HG03354 (cell line): ENCODE measurements at regions not wholly inside any gene's neighbourhood (a gene's known extent, or its start where the extent isn't known, plus 50 kb on each side); places are given as distances from the start of the nearest gene placed in this dataset.

ENCODE experiments used
- ATAC-seq: cut with Tn5 transposase; IDR thresholded peaks from one replicate; pipeline ENCODE4 v1.9.1; 2021; ENCODE audit warnings: mild to moderate bottlenecking; ENCODE audit not compliant: unreplicated experiment, poor library complexity, severe bottlenecking

GRCh38 chr18:41216341-41217003, 738.6 kb upstream of the PIK3C3 start:
- ATAC-seq = no peak

DNA sequence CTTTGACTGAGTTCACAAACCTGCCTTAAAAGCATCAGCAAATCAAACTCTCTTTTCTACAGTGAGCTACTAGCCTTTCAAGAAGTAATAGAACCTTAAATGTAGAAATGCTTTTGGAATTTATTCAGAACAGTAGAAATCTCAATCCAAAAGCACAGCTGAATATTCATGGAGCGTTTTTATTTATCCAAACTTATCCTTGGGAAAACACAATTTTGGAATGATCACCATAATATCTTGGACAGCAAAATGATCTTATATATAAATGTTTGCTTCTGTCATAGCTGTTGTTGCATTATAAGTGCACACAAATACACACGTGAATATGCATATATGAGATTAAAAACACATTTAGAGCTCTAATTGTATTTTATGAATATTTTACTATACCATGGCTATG, 747.3 kb upstream of the PIK3C3 start:
- ATAC-seq = no peak

- no peak for ATAC-seq
Observed at GRCh38 chr18:41206341-41206830, 748.6 kb upstream of the PIK3C3 start.

DNA sequence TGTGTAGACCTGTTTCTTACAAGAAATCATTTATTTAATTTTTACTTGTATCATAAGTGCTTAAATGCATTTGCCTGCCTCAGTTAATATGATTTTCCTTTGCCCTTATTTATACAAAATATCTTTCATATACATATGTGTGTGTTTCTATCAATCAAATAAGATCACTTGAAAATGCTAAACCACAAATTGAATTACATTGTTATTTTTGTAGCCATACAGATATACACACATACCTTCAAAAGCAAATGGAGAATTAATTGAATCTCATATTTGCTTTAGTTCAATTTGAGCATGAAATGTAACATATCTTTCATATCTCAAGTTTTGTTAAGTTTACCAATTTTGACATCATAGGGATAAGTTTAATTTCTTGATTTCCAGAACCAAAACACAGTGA, 755.8 kb upstream of the PIK3C3 start:
- no peak for ATAC-seq

DNA sequence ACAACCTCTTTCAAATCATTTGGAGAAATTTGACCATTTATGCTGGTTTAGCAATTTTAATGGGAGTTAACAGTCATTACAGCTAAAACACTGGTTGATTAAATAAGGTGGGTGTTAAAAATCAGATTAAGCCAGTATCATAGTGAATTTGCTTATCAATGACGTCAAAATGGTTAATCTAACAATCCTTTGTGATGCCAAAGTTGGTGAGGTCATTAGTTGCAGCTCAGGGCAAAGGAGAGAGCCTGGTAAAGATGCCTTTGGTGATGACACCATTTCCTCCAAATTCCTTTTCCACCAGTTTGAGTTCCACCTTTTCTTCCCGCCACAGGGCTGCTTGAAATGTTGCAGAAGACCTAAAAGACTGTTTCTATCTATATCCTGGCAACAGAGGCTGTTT, 757.1 kb upstream of the PIK3C3 start:
- no peak for ATAC-seq

- no peak for ATAC-seq
Observed at GRCh38 chr18:41170346-41170745, 784.7 kb upstream of the PIK3C3 start.

DNA sequence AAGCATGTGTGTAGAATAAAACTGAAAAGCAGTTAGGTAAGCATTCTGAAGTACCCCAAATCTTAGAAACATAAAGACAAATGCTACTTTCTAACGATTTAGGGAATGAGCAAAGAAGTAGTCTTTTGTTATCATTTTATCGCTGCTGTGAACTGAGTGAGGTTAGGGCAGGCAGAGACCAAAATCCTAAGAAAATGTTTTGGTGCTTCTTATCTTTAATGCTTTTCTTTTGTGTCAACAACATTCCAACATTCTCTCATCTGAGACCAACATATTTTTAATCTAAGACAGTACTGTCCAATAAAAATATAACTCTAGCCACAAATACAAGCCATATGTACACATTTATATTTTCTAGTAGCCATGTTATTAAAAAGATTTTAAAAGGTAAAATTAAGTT, 789.4 kb upstream of the PIK3C3 start:
- no peak for ATAC-seq

DNA sequence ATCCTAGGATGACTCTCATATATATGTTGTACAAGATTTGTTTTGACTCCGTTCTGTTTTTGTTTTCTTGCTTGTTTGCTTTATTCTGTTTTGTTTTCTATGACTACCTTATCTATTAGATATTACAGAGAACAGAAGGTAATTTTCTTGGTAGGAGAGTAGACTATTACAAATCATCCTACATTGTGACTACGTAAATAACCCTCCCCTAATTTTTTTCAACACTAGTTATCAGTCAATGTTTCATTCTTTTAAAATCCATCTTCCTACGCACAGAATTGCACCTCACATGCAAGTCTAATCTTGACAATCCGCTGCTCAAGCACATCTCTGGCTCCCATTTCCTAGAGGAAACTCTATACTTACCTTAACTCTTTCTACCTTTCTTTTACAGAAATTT, 792.3 kb upstream of the PIK3C3 start:
- ATAC-seq = no peak

GRCh38 chr18:41162191-41162590, 792.8 kb upstream of the PIK3C3 start:
- ATAC-seq = no peak

GRCh38 chr18:41155910-41156851, 798.9 kb upstream of the PIK3C3 start:
- no peak for ATAC-seq

GRCh38 chr18:41155025-41155424, 800.0 kb upstream of the PIK3C3 start:
- no peak for ATAC-seq

DNA sequence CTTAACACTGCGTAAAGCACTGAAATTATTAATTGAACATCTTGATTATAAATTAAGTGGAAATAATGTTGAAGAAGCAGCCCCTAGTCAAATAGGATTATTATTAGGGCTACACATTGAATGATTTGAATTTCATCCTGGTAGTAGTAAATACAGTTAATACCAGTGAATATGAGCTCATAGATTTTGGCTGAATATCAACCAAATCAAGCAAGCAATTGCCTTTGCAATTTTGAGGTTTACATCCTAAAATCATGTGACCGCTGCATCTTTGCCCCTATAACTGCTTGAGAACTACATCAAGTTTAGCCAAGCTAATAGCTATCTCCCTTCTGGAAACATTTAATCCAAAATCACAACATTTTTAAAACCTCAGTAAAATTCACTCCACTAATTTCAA, 801.2 kb upstream of the PIK3C3 start:
- ATAC-seq = no peak

DNA sequence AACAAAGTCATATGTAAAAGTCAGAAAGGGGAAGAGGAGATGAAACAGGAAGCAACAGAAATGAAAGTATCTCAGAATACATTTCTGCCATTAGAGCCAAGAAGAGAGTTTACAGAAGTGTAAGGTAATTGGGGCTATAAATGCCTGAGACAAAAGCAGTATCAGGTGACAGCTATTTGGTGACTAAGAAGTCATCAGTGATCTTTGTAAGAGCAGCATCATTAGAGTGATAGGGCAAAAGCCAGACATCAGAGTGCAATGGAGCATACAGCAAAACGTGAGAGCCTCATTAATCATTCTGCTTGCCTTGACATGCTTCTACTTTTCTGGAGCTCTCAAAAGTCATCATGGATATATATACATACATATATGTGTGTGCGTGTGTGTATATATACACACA, 804.7 kb upstream of the PIK3C3 start:
- no peak for ATAC-seq

DNA sequence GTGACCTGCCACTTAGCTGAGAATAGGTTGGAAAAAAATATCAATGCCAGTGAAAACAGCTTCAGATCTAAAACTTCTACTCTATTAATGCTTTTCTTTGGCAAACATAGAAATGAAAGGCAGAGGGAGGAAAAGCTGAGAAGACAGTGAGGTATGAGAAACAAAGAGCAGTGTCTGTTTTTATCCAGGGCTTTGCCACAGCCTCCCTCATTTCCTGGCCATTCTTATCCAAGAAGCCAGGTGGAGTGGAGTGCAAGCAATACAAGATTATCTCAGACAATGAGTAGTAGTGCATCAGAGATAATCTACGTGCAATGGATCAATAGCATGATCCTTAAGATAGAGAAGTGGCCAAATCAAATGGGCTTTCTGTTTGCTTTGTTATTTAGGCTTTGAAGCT, 808.7 kb upstream of the PIK3C3 start:
- no peak for ATAC-seq

DNA sequence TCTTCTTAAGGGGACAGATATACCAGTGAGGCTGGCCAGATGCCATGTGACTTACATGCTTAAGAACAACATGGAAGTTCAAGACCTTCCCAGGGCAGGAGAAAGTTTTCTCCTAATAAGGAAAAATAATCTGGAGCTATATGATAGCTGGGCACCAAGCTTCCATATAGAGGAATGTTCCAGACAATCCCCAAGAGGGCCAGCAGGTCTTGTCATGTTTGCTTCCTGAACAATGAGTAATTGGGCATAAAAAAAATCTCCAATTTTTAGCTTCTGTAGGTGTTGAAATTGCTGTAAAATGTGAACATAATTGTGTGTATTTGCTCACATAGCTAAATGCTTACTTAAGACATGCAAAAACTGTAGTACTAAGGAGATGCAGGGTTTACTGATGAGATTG, 809.5 kb upstream of the PIK3C3 start:
- no peak for ATAC-seq

- no peak for ATAC-seq
Observed at GRCh38 chr18:41144441-41144840, 810.6 kb upstream of the PIK3C3 start.

- no peak for ATAC-seq
Observed at GRCh38 chr18:41140506-41140905, 814.5 kb upstream of the PIK3C3 start.

DNA sequence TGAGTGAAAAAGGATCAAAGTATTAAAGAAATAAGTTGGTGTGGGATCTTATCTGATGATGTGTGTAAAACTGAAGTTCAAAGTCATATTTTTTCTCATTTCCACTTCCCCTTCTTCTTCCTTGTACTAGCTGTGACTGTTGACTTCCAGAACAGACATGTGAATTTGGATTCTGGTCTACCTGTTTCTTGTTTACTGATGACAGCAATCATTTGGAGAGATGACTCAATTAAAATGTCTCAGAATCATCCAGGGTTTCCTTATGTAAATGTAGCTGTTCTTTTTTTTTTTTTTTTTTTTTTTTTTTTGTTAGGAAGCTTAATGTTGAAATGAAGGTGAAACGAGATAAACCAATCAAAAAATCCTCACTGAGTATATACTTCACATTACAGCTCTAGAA, 819.9 kb upstream of the PIK3C3 start:
- ATAC-seq = no peak

DNA sequence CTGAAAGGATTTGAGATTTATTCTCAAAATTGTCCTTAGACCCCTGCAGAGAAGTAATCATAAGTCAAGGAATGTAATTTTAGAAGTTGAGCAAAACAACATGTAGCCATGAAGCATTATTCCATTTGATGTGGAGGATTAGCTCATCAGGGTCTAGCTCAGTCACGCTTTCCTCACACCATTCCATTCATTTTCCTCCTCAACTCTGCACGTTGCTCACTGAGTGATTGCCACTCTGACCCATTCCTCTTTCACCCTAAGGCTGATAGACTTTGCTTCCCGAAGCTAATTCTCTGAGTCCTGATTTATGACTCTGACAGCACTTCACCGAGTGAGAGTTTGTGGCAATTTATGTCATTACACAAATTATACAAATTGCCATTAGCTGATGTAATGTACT, 820.6 kb upstream of the PIK3C3 start:
- no peak for ATAC-seq

- no peak for ATAC-seq
Observed at GRCh38 chr18:41131050-41131449, 824.0 kb upstream of the PIK3C3 start.

DNA sequence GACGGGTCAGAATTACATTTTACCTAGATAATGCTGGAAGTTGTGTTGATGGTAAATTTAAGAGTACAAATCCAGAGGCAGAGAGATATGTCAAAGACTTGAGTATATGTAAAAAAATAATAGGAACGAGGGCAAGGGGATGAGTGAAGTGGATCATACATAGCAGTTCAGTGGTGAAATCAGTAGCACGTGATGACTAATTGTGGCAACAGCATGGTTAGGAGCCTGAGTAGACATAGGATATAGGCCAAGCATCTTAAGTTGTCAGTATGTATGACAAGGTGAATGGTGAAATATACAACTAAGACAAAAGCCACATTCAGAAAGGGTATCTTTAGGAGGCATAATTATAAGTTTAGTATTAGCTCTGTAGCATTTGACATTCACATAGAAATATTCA, 826.5 kb upstream of the PIK3C3 start:
- no peak for ATAC-seq
